HFF-Myc (cell line): ENCODE measurements at regions not wholly inside any gene's neighbourhood (a gene's known extent, or its start where the extent isn't known, plus 50 kb on each side); places are given as distances from the start of the nearest gene placed in this dataset.

Experiments
- DNase-seq: peaks from one replicate; pipeline ENCODE4 v3.0.0-alpha.2; 2011; ENCODE audit warnings: low read depth; ENCODE audit errors: extremely low read depth
- H3K4me3 ChIP-seq: replicated peaks from 2 replicates; pipeline ENCODE4 v1.5.1; 2011; ENCODE audit warnings: low read depth, mild to moderate bottlenecking, control low read depth, low read length
- TF ChIP-seq, protein P1 (sequence below): IDR thresholded peaks from 2 replicates; pipeline ENCODE4 v1.5.1; 2012; ENCODE audit warnings: mild to moderate bottlenecking, low read depth, low read length, control low read depth; ENCODE audit errors: missing control alignments

DNA sequence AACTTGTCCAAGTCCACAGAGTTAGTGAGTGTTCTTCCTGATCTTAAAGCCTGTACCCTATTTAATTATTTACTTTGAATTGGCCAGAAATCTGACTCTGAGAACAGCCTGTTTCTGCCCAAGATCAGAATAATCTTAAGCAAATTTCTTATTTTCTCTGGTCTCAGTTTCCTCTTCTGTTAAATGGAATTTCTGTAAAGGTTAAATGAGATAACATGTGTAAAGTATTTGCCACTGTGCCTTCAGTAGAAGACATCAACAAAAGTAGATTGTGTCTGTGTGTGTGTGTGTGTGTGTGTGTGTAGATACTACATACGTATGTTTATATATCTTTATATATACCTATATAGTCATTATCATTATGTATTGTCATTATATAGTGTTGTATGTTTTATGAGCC lies 124.2 kb upstream of the FGGY start:
- H3K4me3 ChIP-seq: no peak overlapping the region
- DNase-seq: no peak
- TF ChIP-seq, protein P1, sequence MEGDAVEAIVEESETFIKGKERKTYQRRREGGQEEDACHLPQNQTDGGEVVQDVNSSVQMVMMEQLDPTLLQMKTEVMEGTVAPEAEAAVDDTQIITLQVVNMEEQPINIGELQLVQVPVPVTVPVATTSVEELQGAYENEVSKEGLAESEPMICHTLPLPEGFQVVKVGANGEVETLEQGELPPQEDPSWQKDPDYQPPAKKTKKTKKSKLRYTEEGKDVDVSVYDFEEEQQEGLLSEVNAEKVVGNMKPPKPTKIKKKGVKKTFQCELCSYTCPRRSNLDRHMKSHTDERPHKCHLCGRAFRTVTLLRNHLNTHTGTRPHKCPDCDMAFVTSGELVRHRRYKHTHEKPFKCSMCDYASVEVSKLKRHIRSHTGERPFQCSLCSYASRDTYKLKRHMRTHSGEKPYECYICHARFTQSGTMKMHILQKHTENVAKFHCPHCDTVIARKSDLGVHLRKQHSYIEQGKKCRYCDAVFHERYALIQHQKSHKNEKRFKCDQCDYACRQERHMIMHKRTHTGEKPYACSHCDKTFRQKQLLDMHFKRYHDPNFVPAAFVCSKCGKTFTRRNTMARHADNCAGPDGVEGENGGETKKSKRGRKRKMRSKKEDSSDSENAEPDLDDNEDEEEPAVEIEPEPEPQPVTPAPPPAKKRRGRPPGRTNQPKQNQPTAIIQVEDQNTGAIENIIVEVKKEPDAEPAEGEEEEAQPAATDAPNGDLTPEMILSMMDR: no peak

DNA sequence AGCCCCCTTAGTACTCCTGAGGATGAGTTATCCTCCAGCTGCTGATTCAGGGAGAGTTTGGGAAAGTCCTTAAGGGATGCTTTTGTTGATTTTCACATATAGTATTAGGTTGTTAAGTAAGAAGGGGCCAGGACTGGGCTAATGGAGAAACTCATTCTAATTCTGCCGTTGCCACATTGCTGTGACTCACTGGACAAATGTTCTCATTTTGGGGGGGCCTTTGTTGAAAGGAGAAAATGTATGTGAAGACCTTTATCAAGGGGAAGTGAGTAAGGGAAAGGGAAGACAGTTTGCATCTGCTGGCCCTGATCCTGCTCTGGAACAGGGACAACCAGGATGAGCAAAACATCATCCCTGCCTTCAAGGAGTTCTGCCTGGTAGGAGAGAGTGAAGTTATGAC lies 123.2 kb upstream of the FGGY start:
- DNase-seq: no peak
- TF ChIP-seq, protein P1: no peak
- no peak overlapping the region for H3K4me3 ChIP-seq

DNA sequence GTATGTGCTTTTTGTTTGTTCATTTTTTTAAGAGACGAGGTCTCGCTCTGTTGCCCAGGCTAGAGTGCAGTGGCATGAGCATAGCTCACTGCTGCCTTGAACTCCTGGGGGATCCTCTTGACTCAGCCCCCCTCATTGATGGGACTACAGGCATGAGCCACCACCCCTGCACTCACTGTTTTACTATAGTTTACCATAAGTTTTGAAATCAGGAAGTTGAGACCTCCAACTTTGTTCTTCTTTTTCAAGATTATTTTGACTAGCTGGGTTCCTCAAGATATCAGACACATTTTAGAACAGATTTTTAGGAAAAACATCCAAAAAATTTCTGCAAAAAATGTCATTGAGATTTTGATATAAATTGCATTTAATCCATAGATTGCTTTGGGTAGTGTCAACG lies 120.4 kb upstream of the FGGY start:
- TF ChIP-seq, protein P1: no peak
- DNase-seq: no peak
- no peak overlapping the region for H3K4me3 ChIP-seq

DNA sequence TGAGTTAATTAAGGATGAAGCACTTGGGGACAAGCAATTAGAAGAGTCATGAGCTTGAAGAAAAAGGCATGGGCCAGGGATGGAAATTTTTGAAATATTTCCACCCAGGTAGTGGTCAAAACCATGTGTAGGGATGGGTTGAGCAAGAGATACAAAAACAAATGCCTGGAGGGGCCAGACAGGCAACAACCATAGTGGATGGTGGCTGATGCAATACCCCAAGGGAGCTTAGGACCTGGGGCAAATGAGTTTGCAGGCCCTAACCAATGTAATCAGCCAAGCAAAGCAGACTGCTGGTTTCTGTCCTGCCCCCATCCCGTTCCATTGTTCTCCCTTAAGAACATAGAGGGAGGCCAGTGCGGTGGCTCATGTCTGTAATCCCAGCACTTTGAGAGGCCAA lies 119.1 kb upstream of the FGGY start:
- H3K4me3 ChIP-seq: no peak overlapping the region
- no peak for DNase-seq
- TF ChIP-seq, protein P1: no peak

DNA sequence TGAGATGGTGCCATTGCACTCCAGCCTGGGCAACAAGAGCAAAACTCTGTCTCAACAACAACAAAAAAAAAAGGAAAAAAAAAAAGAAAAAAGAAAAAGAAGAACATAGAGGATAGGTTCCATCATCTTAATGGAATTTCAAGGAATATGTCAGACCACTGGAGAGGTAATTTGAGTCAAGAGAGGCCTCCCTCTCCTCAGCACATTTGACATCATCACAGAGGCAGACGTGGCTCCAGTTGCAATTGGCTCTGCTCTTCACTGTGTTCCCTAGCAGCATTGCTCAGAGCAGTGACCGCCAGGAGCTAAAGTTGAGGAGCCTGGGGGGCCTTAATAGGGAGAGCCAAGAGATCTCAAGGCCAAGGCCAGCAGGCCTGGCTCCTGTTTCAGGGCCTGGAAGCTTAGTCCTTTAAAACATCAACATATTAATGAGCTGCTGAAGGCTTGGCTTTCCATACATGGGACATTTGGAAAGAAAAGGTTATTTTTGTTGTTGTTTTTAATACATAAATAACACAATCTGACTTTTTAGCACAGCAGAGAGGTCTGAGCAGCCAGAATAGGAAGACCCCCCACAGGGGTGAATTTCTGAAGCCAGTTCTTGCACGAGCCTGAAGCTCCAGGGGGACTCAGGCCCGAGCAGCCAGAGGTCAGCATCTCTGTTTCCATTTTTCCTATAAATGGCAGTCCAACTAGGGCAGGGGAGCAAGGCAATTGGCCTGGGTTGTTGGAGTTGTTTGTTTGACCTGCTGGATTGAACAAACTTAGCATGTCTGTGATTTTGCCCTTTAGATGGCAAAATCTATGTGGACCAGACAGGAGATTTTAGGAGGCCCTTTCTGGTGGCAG lies 118.3 kb upstream of the FGGY start:
- DNase-seq: no peak
- TF ChIP-seq, protein P1: no peak
- no peak overlapping the region for H3K4me3 ChIP-seq

DNA sequence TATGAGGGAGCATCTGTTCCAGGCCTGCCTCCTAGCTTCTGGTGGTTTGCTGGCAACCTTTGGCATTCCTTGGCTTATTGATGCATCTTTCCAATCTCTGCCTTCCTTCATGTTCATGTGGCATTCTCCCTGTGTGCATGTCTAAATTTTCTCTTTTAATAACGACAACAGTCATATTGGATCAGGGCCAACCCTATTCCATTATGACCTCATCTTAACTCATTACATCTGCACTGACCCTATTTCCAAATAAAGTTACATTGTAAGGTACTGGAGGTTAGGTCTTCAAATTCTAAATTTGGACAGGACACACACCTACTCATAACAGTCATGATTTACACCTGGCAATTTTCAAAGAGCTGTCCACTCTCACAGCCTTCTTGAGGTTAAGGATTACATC lies 117.2 kb upstream of the FGGY start:
- TF ChIP-seq, protein P1: no peak
- H3K4me3 ChIP-seq: no peak overlapping the region
- DNase-seq: no peak

DNA sequence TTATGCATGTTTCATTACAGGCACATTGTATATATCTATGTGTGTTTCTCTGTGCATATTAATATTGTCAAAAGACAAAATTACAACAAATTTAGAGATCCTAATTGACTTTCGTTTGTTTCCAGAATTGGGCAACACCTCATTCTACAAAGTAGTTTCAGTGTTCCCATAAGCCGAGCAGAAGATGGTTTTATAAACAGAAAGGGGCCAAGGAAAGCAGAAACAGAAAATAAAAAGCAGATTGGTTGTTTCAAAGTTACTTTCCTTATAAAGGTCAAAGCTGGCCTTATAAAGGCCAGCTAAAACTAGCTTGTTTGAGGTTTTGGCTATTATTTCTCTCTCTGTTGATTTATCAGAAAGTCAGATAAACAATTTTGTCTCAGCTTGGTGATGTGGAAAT lies 116.2 kb upstream of the FGGY start:
- no peak for DNase-seq
- TF ChIP-seq, protein P1: no peak
- H3K4me3 ChIP-seq: no peak overlapping the region
